HepG2 (cell line): ENCODE measurements at regions not wholly inside any gene's neighbourhood (a gene's known extent, or its start where the extent isn't known, plus 50 kb on each side); places are given as distances from the start of the nearest gene placed in this dataset.

ENCODE experiments used
- ATAC-seq: fragments of 200-7000 bp; cut with Tn5 transposase; 3 replicates; pipeline ENCODE4 v1.9.1; 2020; ENCODE audit warnings: mild to moderate bottlenecking, moderate library complexity
- BruUV-seq: library from RNA; stranded (reverse); fragments of 400-500 nt; replicated peaks from 2 replicates; lab custom pipeline; 2021; lab: Mats Ljungman, UMichigan
- CTCF ChIA-PET: fragments of 300-600 bp; formaldehyde crosslinking; extraction: SDS; loops from one replicate; lab custom pipeline; 2021; ENCODE audit warnings: low total read pairs, inconsistent platforms, low intra/inter-chr PET ratio; lab: Yijun Ruan, JAX
- POLR2A ChIA-PET: fragments of 350-600 bp; sonication (Branson Sonifier 250); formaldehyde crosslinking; loops from one replicate; lab custom pipeline; 2020; ENCODE audit warnings: antibody characterized with exemption, inconsistent platforms; lab: Yijun Ruan, JAX
- DNase-seq: peaks from one replicate; pipeline ENCODE4 v3.0.0-alpha.2; 2015; ENCODE audit warnings: low spot score
- FAIRE-seq: peaks from 3 replicates; lab custom pipeline; 2011; peaks lifted over from hg19 to GRCh38; lab: Jason Lieb, UNC
- H2AFZ ChIP-seq: one replicate; pipeline ENCODE4 v1.6.1; 2011; ENCODE audit warnings: low read length, inconsistent platforms
- H3K27ac ChIP-seq: fragments of 300-600 bp; 3 replicates; pipeline ENCODE4 v1.8.0; 2011; ENCODE audit warnings: mixed run types, mild to moderate bottlenecking, mixed read lengths, low read length, inconsistent platforms; ENCODE audit not compliant: insufficient read depth; ENCODE audit errors: extremely low read length
- H3K27me3 ChIP-seq, 2 experiments: fragments of 200-600 bp in 1 of 2; 2 replicates in 1 of 2; 3 replicates in 1 of 2; pipeline versions ENCODE4 v1.6.0 to v1.8.0; 2011; ENCODE audit warnings: low read length in 2 of 2, mild to moderate bottlenecking in 2 of 2, moderate library complexity in 2 of 2, inconsistent platforms in 1 of 2; ENCODE audit not compliant: insufficient read depth in 2 of 2, control insufficient read depth in 1 of 2
- H3K36me3 ChIP-seq, 2 experiments: fragments of 200-600 bp in 1 of 2; replicated peaks in 1 of 2; 2 replicates in 1 of 2; 3 replicates in 1 of 2; pipeline versions ENCODE4 v1.5.1 to v1.8.0; 2011; ENCODE audit warnings: low read length in 2 of 2, inconsistent platforms in 1 of 2; ENCODE audit not compliant: insufficient read depth in 2 of 2, control insufficient read depth in 1 of 2
- H3K4me1 ChIP-seq: 2 replicates; pipeline ENCODE4 v1.5.1; 2012; ENCODE audit warnings: low read length, inconsistent platforms; ENCODE audit not compliant: insufficient read depth
- H3K4me2 ChIP-seq: 2 replicates; pipeline ENCODE4 v1.6.0; 2011; ENCODE audit warnings: low read depth, low read length, inconsistent platforms
- H3K4me3 ChIP-seq, 3 experiments: fragments of 200-600 bp in 1 of 3; sonication (generic), shearing (Covaris generic) in 1 of 3; replicated peaks in 1 of 3; 2 replicates each; pipeline ENCODE4 v1.5.1; 2011 to 2016; ENCODE audit warnings: low read length in 3 of 3, inconsistent platforms in 2 of 3, low read depth in 2 of 3, mild to moderate bottlenecking in 2 of 3, control low read depth in 1 of 3, mixed read lengths in 1 of 3; ENCODE audit not compliant: insufficient read depth in 1 of 3
- H3K79me2 ChIP-seq: one replicate; pipeline ENCODE4 v1.6.1; 2011; ENCODE audit warnings: low read length, inconsistent platforms; ENCODE audit not compliant: insufficient read depth
- H3K9ac ChIP-seq: 2 replicates; pipeline ENCODE4 v1.6.0; 2011; ENCODE audit warnings: mild to moderate bottlenecking, low read depth, low read length, inconsistent platforms; ENCODE audit not compliant: insufficient read depth
- H3K9me3 ChIP-seq: 2 replicates; pipeline ENCODE4 v1.5.1; 2012; ENCODE audit warnings: mild to moderate bottlenecking, low read length
- H4K20me1 ChIP-seq: 2 replicates; pipeline ENCODE4 v1.6.0; 2011; ENCODE audit warnings: inconsistent platforms, mild to moderate bottlenecking, low read length, moderate library complexity; ENCODE audit not compliant: insufficient read depth
- MIXL1 ChIP-seq: IDR thresholded peaks from 2 replicates; pipeline ENCODE4 v1.6.1; 2016
- MTF2 ChIP-seq: sonication (generic); formaldehyde crosslinking; IDR thresholded peaks from 2 replicates; pipeline ENCODE4 v1.5.0; 2020; ENCODE audit warnings: missing genetic modification reagents, borderline replicate concordance
- RAD21 ChIP-seq: fragments of 450-650 bp; formaldehyde crosslinking; IDR thresholded peaks from 2 replicates; pipeline ENCODE4 v1.5.0; 2020; ENCODE audit warnings: mild to moderate bottlenecking
- SMC3 ChIP-seq: IDR thresholded peaks from 2 replicates; pipeline ENCODE4 v1.6.1; 2011; ENCODE audit warnings: low read length, improper control_type of control experiment
- STAG1 ChIP-seq: sonication (generic); formaldehyde crosslinking; IDR thresholded peaks from 2 replicates; pipeline ENCODE4 v1.4.0; 2020; ENCODE audit warnings: missing genetic modification reagents
- ZNF547 ChIP-seq: sonication (generic); formaldehyde crosslinking; IDR thresholded peaks from 2 replicates; pipeline ENCODE4 v1.5.1; 2020; ENCODE audit warnings: mild to moderate bottlenecking, missing genetic modification reagents
- ZNF556 ChIP-seq: sonication (generic); formaldehyde crosslinking; IDR thresholded peaks from 2 replicates; pipeline ENCODE4 v1.4.0; 2020; ENCODE audit warnings: mild to moderate bottlenecking, missing genetic modification reagents, borderline replicate concordance
- WGBS: methylation state at CpG from one replicate; pipeline ENCODE4 v1.1.6; 2017; ENCODE audit warnings: low lambda C conversion rate; 5-methylcytosine and 5-hydroxymethylcytosine counted together
- in situ Hi-C: cut with HindIII; loops from 2 replicates; pipeline ENCODE4 v1.10.0; 2017; ENCODE audit warnings: low pct_unique_long_range_greater_than_20kb; ENCODE audit not compliant: extremely low pct_ligation_motif_present
- intact Hi-C: fragments of 100-400 bp; cut with micrococcal nuclease; formaldehyde crosslinking; loops from one replicate; pipeline ENCODE4 v1.10.0; 2022; ENCODE audit not compliant: unreplicated experiment
- TF ChIP-seq, protein P1 (sequence below): sonication (generic); formaldehyde crosslinking; IDR thresholded peaks from 2 replicates; pipeline ENCODE4 v1.5.0; 2020; ENCODE audit warnings: mild to moderate bottlenecking, missing genetic modification reagents, moderate library complexity
- TF ChIP-seq, protein P2 (sequence below): sonication (generic); formaldehyde crosslinking; IDR thresholded peaks from 2 replicates; pipeline ENCODE4 v1.4.0; 2020; ENCODE audit warnings: missing genetic modification reagents, borderline replicate concordance

DNA sequence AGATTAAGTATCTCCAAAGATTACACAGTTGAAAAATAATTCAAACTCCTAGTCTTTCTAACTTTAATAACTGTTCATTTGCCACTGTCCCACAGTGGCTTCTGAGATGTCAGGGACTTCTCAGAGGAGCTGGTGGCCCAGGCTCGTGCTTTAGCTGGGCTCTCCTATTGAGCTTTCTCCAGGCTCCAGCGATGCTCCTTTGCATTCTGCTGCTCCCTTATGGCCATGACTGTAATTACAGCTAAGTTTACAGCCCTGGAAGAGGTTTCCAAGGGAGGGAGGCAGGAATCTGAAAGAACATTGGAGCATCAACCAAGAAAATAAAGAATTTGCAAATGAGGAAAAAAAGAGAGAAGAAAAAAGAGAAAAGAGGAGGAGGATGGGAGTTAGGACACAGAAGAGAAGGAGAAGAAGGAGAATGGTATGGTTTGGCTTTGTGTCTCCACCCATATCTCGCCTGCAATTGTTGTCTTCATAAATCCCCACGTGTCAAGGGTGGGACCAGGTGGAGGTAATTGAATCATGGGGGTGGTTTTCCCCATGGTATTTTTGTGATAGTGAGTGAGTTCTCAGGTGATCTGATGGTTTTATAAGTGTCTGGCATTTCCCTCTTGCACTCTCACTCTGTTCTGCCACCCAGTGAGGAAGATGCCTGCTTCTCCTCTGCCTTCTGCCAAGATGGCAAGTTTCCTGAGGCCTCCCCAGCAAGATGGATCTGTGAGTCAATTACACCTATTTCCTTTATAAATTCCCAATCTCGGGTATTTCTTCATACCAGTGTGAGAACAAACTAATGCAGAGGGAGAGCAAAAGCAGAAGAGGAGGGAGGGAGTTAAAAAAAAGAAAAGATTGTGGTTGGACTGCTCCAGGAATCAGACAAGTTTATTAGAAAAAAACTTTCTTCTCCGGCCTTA, 857.0 kb downstream of the KCNA4 start:
- in situ Hi-C loops: loop anchor here (25.0 kb wide), 1 partner anchor 1473 kb away; no protein-coding TSS in a partner anchor
- no peak overlapping the region for H2AFZ ChIP-seq

More for the DNA sequence above, 857.0 kb downstream of the KCNA4 start:
- CTCF ChIA-PET: interaction anchor here (1.1 kb wide), 1 partner anchor 1461 kb away, joined by 5 read pairs; no protein-coding TSS in a partner anchor
- Histone ChIP-seq H3K36me3 (no peaks in the 10 kb centered on the region), H3K9ac (no peak overlapping the region), H3K27me3 (no peaks in the 10 kb centered on the region), H3K4me3 (no peak overlapping the region), H3K79me2 (no peaks in the 10 kb centered on the region), H3K9me3 (no peaks in the 10 kb centered on the region), H3K4me2 (no peak overlapping the region), H4K20me1 (no peaks in the 10 kb centered on the region), H3K4me1 (no peaks in the 10 kb centered on the region), H3K27ac (no peak overlapping the region)
- DNase-seq: peak; percentile 20
- intact Hi-C loops: loop anchor here (1.0 to 10.0 kb wide), 3 partner anchors 169 to 1461 kb away; no protein-coding TSS in a partner anchor
- peak; percentile 52 for FAIRE-seq
- WGBS: 7% methylated on average over 6 of the region's 6 CpGs
- peak; percentile 94 for ATAC-seq
- TF ChIP-seq ZNF556 (CRISPR knock-in tag) (no peak), RAD21 (CRISPR knock-in tag) (0 out of 2 replicates have a peak, but pooled peaks have one; percentile 25), SMC3 (peak; percentile 72), STAG1 (CRISPR knock-in tag) (peak; percentile 76), ZNF547 (no peak), MIXL1 (0 out of 2 replicates have a peak, but pooled peaks have one; percentile 13), MTF2 (no peak)
- TF ChIP-seq, protein P1, sequence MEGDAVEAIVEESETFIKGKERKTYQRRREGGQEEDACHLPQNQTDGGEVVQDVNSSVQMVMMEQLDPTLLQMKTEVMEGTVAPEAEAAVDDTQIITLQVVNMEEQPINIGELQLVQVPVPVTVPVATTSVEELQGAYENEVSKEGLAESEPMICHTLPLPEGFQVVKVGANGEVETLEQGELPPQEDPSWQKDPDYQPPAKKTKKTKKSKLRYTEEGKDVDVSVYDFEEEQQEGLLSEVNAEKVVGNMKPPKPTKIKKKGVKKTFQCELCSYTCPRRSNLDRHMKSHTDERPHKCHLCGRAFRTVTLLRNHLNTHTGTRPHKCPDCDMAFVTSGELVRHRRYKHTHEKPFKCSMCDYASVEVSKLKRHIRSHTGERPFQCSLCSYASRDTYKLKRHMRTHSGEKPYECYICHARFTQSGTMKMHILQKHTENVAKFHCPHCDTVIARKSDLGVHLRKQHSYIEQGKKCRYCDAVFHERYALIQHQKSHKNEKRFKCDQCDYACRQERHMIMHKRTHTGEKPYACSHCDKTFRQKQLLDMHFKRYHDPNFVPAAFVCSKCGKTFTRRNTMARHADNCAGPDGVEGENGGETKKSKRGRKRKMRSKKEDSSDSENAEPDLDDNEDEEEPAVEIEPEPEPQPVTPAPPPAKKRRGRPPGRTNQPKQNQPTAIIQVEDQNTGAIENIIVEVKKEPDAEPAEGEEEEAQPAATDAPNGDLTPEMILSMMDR (CRISPR knock-in tag): peak; percentile 78
- TF ChIP-seq, protein P2, sequence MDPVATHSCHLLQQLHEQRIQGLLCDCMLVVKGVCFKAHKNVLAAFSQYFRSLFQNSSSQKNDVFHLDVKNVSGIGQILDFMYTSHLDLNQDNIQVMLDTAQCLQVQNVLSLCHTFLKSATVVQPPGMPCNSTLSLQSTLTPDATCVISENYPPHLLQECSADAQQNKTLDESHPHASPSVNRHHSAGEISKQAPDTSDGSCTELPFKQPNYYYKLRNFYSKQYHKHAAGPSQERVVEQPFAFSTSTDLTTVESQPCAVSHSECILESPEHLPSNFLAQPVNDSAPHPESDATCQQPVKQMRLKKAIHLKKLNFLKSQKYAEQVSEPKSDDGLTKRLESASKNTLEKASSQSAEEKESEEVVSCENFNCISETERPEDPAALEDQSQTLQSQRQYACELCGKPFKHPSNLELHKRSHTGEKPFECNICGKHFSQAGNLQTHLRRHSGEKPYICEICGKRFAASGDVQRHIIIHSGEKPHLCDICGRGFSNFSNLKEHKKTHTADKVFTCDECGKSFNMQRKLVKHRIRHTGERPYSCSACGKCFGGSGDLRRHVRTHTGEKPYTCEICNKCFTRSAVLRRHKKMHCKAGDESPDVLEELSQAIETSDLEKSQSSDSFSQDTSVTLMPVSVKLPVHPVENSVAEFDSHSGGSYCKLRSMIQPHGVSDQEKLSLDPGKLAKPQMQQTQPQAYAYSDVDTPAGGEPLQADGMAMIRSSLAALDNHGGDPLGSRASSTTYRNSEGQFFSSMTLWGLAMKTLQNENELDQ (CRISPR knock-in tag): no peak
- POLR2A ChIA-PET: no interaction called here
- no TSS peak for BruUV-seq
